HEK293T (cell line): ENCODE measurements at regions not wholly inside any gene's neighbourhood (a gene's known extent, or its start where the extent isn't known, plus 50 kb on each side); places are given as distances from the start of the nearest gene placed in this dataset.

Experiments used
- BHLHE40 ChIP-seq: fragments of 450-650 bp; IDR thresholded peaks from 2 replicates; pipeline ENCODE4 v1.6.1; 2016; ENCODE audit warnings: mild to moderate bottlenecking, moderate library complexity, borderline replicate concordance
- ELF4 ChIP-seq: fragments of 450-650 bp; IDR thresholded peaks from 2 replicates; pipeline ENCODE4 v1.6.1; 2017; ENCODE audit warnings: antibody characterized with exemption
- FOXM1 ChIP-seq: fragments of 450-650 bp; IDR thresholded peaks from 2 replicates; pipeline ENCODE4 v1.6.1; 2017; ENCODE audit warnings: mild to moderate bottlenecking, borderline replicate concordance
- LEF1 ChIP-seq: fragments of 450-650 bp; IDR thresholded peaks from 2 replicates; pipeline ENCODE4 v1.6.1; 2017; ENCODE audit warnings: mild to moderate bottlenecking, borderline replicate concordance

DNA sequence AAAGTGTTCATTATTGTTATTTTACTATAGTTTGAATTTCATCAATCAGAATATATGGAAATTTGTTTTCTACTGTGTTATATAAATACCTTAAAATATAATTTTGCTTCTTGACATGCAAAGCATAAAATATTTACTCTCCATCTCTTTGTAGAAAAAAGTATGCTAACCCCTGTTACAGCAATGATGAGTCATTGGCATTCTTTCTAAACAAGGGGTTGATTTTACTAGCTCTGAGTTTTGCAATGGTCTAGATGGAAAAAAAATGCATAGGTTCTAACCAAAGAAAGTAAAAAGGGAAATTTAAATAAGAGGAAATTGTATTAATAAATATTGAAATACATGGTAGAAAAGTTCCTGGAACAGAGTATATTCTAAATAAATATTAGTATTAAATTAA, 990.2 kb upstream of the ATXN7L3B start:
- TF ChIP-seq LEF1 (no peak), FOXM1 (no peak), BHLHE40 (no peak), ELF4 (no peak)
